ENCODE measurements at regions not wholly inside any gene's neighbourhood (a gene's known extent, or its start where the extent isn't known, plus 50 kb on each side); places are given as distances from the start of the nearest gene placed in this dataset.

GRCh38 chr10:29880856-29881255 is 178.5 kb downstream of the JCAD start:
- Histone ChIP-seq H4K8ac (ENCODE audit: low read depth, low read length) (no peak overlapping the region), H3K4me1 (ENCODE audit: control insufficient read depth in 2 of 2, insufficient read depth in 1 of 2, low read depth in 1 of 2, low read length in 2 of 2) (no peaks in the 10 kb centered on the region), H3K4ac (ENCODE audit: low read length) (no peak overlapping the region), H3K4me2 (ENCODE audit: insufficient read depth, low read length, poor library complexity, severe bottlenecking) (no peak overlapping the region), H3K18ac (ENCODE audit: low read length) (no peak overlapping the region), H2BK120ac (ENCODE audit: low read depth, low read length) (no peak overlapping the region), H3K9me3 (replicated peaks in 1 of 2; ENCODE audit: control insufficient read depth in 2 of 2, insufficient read depth in 1 of 2, low read depth in 1 of 2, low read length in 2 of 2) (peaks cover 0 to 3% of the 10 kb centered on the region in 2 donors), H2BK15ac (ENCODE audit: low read length) (no peak overlapping the region), H2AK5ac (ENCODE audit: low read depth, low read length) (no peak overlapping the region), H3K23ac (ENCODE audit: low read depth, low read length, poor library complexity) (no peak overlapping the region), H2BK5ac (ENCODE audit: low read length) (no peak overlapping the region), H3K4me3 (ENCODE audit: low read length in 2 of 2) (no peak overlapping the region), H3K36me3 (replicated peaks in 1 of 2; ENCODE audit: control insufficient read depth in 2 of 2, insufficient read depth in 2 of 2, low read length in 2 of 2) (no peaks in the 10 kb centered on the region), H3K27ac (replicated peaks; ENCODE audit: low read length) (no peak overlapping the region), H2AFZ (ENCODE audit: low read length) (no peak overlapping the region), H4K91ac (ENCODE audit: low read depth, low read length, poor library complexity) (no peak overlapping the region), H3K9ac (ENCODE audit: low read depth, low read length, poor library complexity) (no peak overlapping the region), H3K79me1 (ENCODE audit: low read depth, low read length) (no peaks in the 10 kb centered on the region), H2BK12ac (ENCODE audit: low read length) (no peak overlapping the region), H3K14ac (ENCODE audit: low read length) (no peak overlapping the region), H3K27me3 (ENCODE audit: control insufficient read depth in 3 of 3, insufficient read depth in 3 of 3, low read depth in 1 of 3, low read length in 3 of 3) (no peaks in the 10 kb centered on the region)
- no peak for DNase-seq (ENCODE audit: low spot score)
- no CpG with 5 or more reads among the region's 5 CpGs for WGBS, 2 donors (ENCODE audit: extremely low coverage in 2 of 2, insufficient read length in 2 of 2, insufficient replicate concordance in 1 of 2)

- no peak overlapping the region for H3K23ac ChIP-seq (ENCODE audit: low read depth, low read length, poor library complexity)
- no peak overlapping the region for H3K4me2 ChIP-seq (ENCODE audit: insufficient read depth, low read length, poor library complexity, severe bottlenecking)
- no CpG with 5 or more reads among the region's 4 CpGs for WGBS, 2 donors (ENCODE audit: extremely low coverage in 2 of 2, insufficient read length in 2 of 2, insufficient replicate concordance in 1 of 2)
- no peak overlapping the region for H3K14ac ChIP-seq (ENCODE audit: low read length)
- no peak for DNase-seq (ENCODE audit: low spot score)
- H3K9me3 ChIP-seq (replicated peaks in 1 of 2; ENCODE audit: control insufficient read depth in 2 of 2, insufficient read depth in 1 of 2, low read depth in 1 of 2, low read length in 2 of 2), result peaks cover 0 to 3% of the 10 kb centered on the region in 2 donors
- H3K18ac ChIP-seq (ENCODE audit: low read length), result no peak overlapping the region
- no peak overlapping the region for H2BK12ac ChIP-seq (ENCODE audit: low read length)
- H2BK15ac ChIP-seq (ENCODE audit: low read length), result no peak overlapping the region
- no peaks in the 10 kb centered on the region for H3K79me1 ChIP-seq (ENCODE audit: low read depth, low read length)
- no peak overlapping the region for H3K9ac ChIP-seq (ENCODE audit: low read depth, low read length, poor library complexity)
- no peaks in the 10 kb centered on the region for H3K4me1 ChIP-seq (ENCODE audit: control insufficient read depth in 2 of 2, insufficient read depth in 1 of 2, low read depth in 1 of 2, low read length in 2 of 2)
- H3K4ac ChIP-seq (ENCODE audit: low read length), result no peak overlapping the region
- no peak overlapping the region for H4K91ac ChIP-seq (ENCODE audit: low read depth, low read length, poor library complexity)
- no peak overlapping the region for H2AFZ ChIP-seq (ENCODE audit: low read length)
- no peak overlapping the region for H2AK5ac ChIP-seq (ENCODE audit: low read depth, low read length)
- H3K36me3 ChIP-seq (replicated peaks in 1 of 2; ENCODE audit: control insufficient read depth in 2 of 2, insufficient read depth in 2 of 2, low read length in 2 of 2), result no peaks in the 10 kb centered on the region
- no peak overlapping the region for H4K8ac ChIP-seq (ENCODE audit: low read depth, low read length)
- no peak overlapping the region for H2BK120ac ChIP-seq (ENCODE audit: low read depth, low read length)
- no peak overlapping the region for H3K4me3 ChIP-seq (ENCODE audit: low read length in 2 of 2)
- H2BK5ac ChIP-seq (ENCODE audit: low read length), result no peak overlapping the region
- no peaks in the 10 kb centered on the region for H3K27me3 ChIP-seq (ENCODE audit: control insufficient read depth in 3 of 3, insufficient read depth in 3 of 3, low read depth in 1 of 3, low read length in 3 of 3)
- no peak overlapping the region for H3K27ac ChIP-seq (replicated peaks; ENCODE audit: low read length)
Observed at GRCh38 chr10:29879862-29880261, 179.5 kb downstream of the JCAD start.

GRCh38 chr10:29878492-29878891 is 180.9 kb downstream of the JCAD start:
- H2BK12ac ChIP-seq (ENCODE audit: low read length), result no peak overlapping the region
- H4K91ac ChIP-seq (ENCODE audit: low read depth, low read length, poor library complexity), result no peak overlapping the region
- no peak overlapping the region for H2BK15ac ChIP-seq (ENCODE audit: low read length)
- no peak overlapping the region for H2BK5ac ChIP-seq (ENCODE audit: low read length)
- no peak overlapping the region for H3K18ac ChIP-seq (ENCODE audit: low read length)
- H3K27ac ChIP-seq (replicated peaks; ENCODE audit: low read length), result no peak overlapping the region
- no peaks in the 10 kb centered on the region for H3K27me3 ChIP-seq (ENCODE audit: control insufficient read depth in 3 of 3, insufficient read depth in 3 of 3, low read depth in 1 of 3, low read length in 3 of 3)
- no peak overlapping the region for H2AFZ ChIP-seq (ENCODE audit: low read length)
- H3K4me3 ChIP-seq (ENCODE audit: low read length in 2 of 2), result no peak overlapping the region
- no peak overlapping the region for H2AK5ac ChIP-seq (ENCODE audit: low read depth, low read length)
- H3K9ac ChIP-seq (ENCODE audit: low read depth, low read length, poor library complexity), result no peak overlapping the region
- H3K4me1 ChIP-seq (ENCODE audit: control insufficient read depth in 2 of 2, insufficient read depth in 1 of 2, low read depth in 1 of 2, low read length in 2 of 2), result no peaks in the 10 kb centered on the region
- H3K23ac ChIP-seq (ENCODE audit: low read depth, low read length, poor library complexity), result no peak overlapping the region
- no peak for DNase-seq (ENCODE audit: low spot score)
- no peak overlapping the region for H3K4me2 ChIP-seq (ENCODE audit: insufficient read depth, low read length, poor library complexity, severe bottlenecking)
- H3K79me1 ChIP-seq (ENCODE audit: low read depth, low read length), result no peaks in the 10 kb centered on the region
- peaks cover 0 to 3% of the 10 kb centered on the region in 2 donors for H3K9me3 ChIP-seq (replicated peaks in 1 of 2; ENCODE audit: control insufficient read depth in 2 of 2, insufficient read depth in 1 of 2, low read depth in 1 of 2, low read length in 2 of 2)
- no peak overlapping the region for H2BK120ac ChIP-seq (ENCODE audit: low read depth, low read length)
- no peak overlapping the region for H3K14ac ChIP-seq (ENCODE audit: low read length)
- H3K36me3 ChIP-seq (replicated peaks in 1 of 2; ENCODE audit: control insufficient read depth in 2 of 2, insufficient read depth in 2 of 2, low read length in 2 of 2), result no peaks in the 10 kb centered on the region
- no peak overlapping the region for H3K4ac ChIP-seq (ENCODE audit: low read length)
- no peak overlapping the region for H4K8ac ChIP-seq (ENCODE audit: low read depth, low read length)
- no CpG with 5 or more reads among the region's 10 CpGs for WGBS, 2 donors (ENCODE audit: extremely low coverage in 2 of 2, insufficient read length in 2 of 2, insufficient replicate concordance in 1 of 2)

GRCh38 chr10:29877793-29878491 is 181.4 kb downstream of the JCAD start:
- Histone ChIP-seq H3K4ac (ENCODE audit: low read length) (no peak overlapping the region), H4K91ac (ENCODE audit: low read depth, low read length, poor library complexity) (no peak overlapping the region), H3K18ac (ENCODE audit: low read length) (no peak overlapping the region), H3K79me1 (ENCODE audit: low read depth, low read length) (no peaks in the 10 kb centered on the region), H3K4me1 (ENCODE audit: control insufficient read depth in 2 of 2, insufficient read depth in 1 of 2, low read depth in 1 of 2, low read length in 2 of 2) (no peaks in the 10 kb centered on the region), H4K8ac (ENCODE audit: low read depth, low read length) (no peak overlapping the region), H3K4me3 (ENCODE audit: low read length in 2 of 2) (no peak overlapping the region), H3K4me2 (ENCODE audit: insufficient read depth, low read length, poor library complexity, severe bottlenecking) (no peak overlapping the region), H3K9ac (ENCODE audit: low read depth, low read length, poor library complexity) (no peak overlapping the region), H2BK5ac (ENCODE audit: low read length) (no peak overlapping the region), H3K27me3 (ENCODE audit: control insufficient read depth in 3 of 3, insufficient read depth in 3 of 3, low read depth in 1 of 3, low read length in 3 of 3) (no peaks in the 10 kb centered on the region), H2BK120ac (ENCODE audit: low read depth, low read length) (no peak overlapping the region), H2AK5ac (ENCODE audit: low read depth, low read length) (no peak overlapping the region), H2BK12ac (ENCODE audit: low read length) (no peak overlapping the region), H2BK15ac (ENCODE audit: low read length) (no peak overlapping the region), H2AFZ (ENCODE audit: low read length) (no peak overlapping the region), H3K36me3 (replicated peaks in 1 of 2; ENCODE audit: control insufficient read depth in 2 of 2, insufficient read depth in 2 of 2, low read length in 2 of 2) (no peaks in the 10 kb centered on the region), H3K14ac (ENCODE audit: low read length) (no peak overlapping the region), H3K9me3 (replicated peaks in 1 of 2; ENCODE audit: control insufficient read depth in 2 of 2, insufficient read depth in 1 of 2, low read depth in 1 of 2, low read length in 2 of 2) (peaks cover 0 to 1% of the 10 kb centered on the region in 2 donors), H3K23ac (ENCODE audit: low read depth, low read length, poor library complexity) (no peak overlapping the region), H3K27ac (replicated peaks; ENCODE audit: low read length) (no peak overlapping the region)
- no CpG with 5 or more reads among the region's 12 CpGs for WGBS, 2 donors (ENCODE audit: extremely low coverage in 2 of 2, insufficient read length in 2 of 2, insufficient replicate concordance in 1 of 2)
- DNase-seq (ENCODE audit: low spot score), result no peak

Measured in neuronal stem cell (in vitro differentiated cells).